ENCODE measurements at regions not wholly inside any gene's neighbourhood (a gene's known extent, or its start where the extent isn't known, plus 50 kb on each side); places are given as distances from the start of the nearest gene placed in this dataset.

DNA sequence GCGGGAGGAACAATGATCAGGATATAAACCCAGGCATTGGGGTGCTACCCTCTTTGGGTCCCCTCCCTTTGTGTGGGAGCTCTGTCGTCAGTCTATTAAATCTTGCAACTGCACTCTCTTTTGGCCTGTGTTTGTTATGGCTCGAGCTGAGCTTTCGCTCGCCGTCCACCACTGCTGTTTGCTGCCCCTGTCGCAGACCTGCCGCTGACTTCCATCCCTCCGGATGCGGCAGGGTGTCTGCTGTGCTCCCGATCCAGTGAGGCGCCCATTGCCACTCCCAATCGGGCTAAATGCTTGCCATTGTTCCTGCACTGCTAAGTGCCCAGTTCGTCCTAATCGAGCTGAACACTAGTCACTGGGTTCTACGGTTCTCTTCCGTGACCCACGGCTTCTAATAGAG is 1443.7 kb upstream of the CADM2 start:
- TF ChIP-seq, protein P1, sequence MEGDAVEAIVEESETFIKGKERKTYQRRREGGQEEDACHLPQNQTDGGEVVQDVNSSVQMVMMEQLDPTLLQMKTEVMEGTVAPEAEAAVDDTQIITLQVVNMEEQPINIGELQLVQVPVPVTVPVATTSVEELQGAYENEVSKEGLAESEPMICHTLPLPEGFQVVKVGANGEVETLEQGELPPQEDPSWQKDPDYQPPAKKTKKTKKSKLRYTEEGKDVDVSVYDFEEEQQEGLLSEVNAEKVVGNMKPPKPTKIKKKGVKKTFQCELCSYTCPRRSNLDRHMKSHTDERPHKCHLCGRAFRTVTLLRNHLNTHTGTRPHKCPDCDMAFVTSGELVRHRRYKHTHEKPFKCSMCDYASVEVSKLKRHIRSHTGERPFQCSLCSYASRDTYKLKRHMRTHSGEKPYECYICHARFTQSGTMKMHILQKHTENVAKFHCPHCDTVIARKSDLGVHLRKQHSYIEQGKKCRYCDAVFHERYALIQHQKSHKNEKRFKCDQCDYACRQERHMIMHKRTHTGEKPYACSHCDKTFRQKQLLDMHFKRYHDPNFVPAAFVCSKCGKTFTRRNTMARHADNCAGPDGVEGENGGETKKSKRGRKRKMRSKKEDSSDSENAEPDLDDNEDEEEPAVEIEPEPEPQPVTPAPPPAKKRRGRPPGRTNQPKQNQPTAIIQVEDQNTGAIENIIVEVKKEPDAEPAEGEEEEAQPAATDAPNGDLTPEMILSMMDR (IDR thresholded peaks at IDR 0.05; ENCODE audit: low read length): no peak
- TF ChIP-seq EZH2 (IDR thresholded peaks at IDR 0.05; ENCODE audit: borderline replicate concordance, low read length): no peak

Measured in OCI-LY1 (cell line).